Muscle of leg (tissue), 3 donors: ENCODE measurements at regions not wholly inside any gene's neighbourhood (a gene's known extent, or its start where the extent isn't known, plus 50 kb on each side); places are given as distances from the start of the nearest gene placed in this dataset.

ENCODE experiments used
- DNase-seq: peaks from one replicate; pipeline ENCODE4 v3.0.0; 2013
- H3K27ac ChIP-seq: one replicate; pipeline ENCODE4 v1.5.1; 2013; ENCODE audit warnings: mild to moderate bottlenecking, low read length, control low read depth
- H3K27me3 ChIP-seq: one replicate; pipeline ENCODE4 v1.6.1; 2013; ENCODE audit warnings: low read length; ENCODE audit not compliant: control insufficient read depth, insufficient read depth
- H3K36me3 ChIP-seq: one replicate; pipeline ENCODE4 v1.6.1; 2013; ENCODE audit warnings: low read length; ENCODE audit not compliant: control insufficient read depth, insufficient read depth
- H3K4me1 ChIP-seq: one replicate; pipeline ENCODE4 v1.6.1; 2013; ENCODE audit warnings: low read length; ENCODE audit not compliant: control insufficient read depth, insufficient read depth
- H3K4me3 ChIP-seq: one replicate; pipeline ENCODE4 v1.5.1; 2013; ENCODE audit warnings: low read length, control low read depth
- H3K9me3 ChIP-seq: replicated peaks from 2 replicates; pipeline ENCODE4 v1.6.1; 2013; ENCODE audit warnings: low read depth, low read length; ENCODE audit not compliant: control insufficient read depth
- WGBS: methylation state at CpG from one replicate; pipeline ENCODE4 v1.1.5; 2013; ENCODE audit warnings: missing lambda C conversion rate; ENCODE audit not compliant: insufficient coverage; 5-methylcytosine and 5-hydroxymethylcytosine counted together

- Histone ChIP-seq H3K9me3 (no peaks in the 10 kb centered on the region), H3K36me3 (no peaks in the 10 kb centered on the region), H3K4me1 (no peaks in the 10 kb centered on the region), H3K27me3 (no peaks in the 10 kb centered on the region), H3K4me3 (no peak overlapping the region), H3K27ac (no peak overlapping the region)
- DNase-seq: no peak
- no CpG with 5 or more reads among the region's 1 CpG for WGBS
Measured at GRCh38 chr13:80513196-80513595, 172.3 kb upstream of the SPRY2 start.

- peak; percentile 62 for DNase-seq
- Histone ChIP-seq H3K9me3 (peaks cover under 1% of the 10 kb centered on the region), H3K4me3 (no peak overlapping the region), H3K36me3 (no peaks in the 10 kb centered on the region), H3K27me3 (no peaks in the 10 kb centered on the region), H3K27ac (no peak overlapping the region), H3K4me1 (no peaks in the 10 kb centered on the region)
- no CpG with 5 or more reads among the region's 2 CpGs for WGBS
Measured at GRCh38 chr13:80510686-80511085, 169.8 kb upstream of the SPRY2 start.

- no CpG with 5 or more reads among the region's 5 CpGs for WGBS
- no peaks in the 10 kb centered on the region for H3K36me3 ChIP-seq
- H3K4me1 ChIP-seq: no peaks in the 10 kb centered on the region
- H3K9me3 ChIP-seq: peaks cover 5% of the 10 kb centered on the region
- DNase-seq: no peak
- H3K4me3 ChIP-seq: no peak overlapping the region
- no peak overlapping the region for H3K27ac ChIP-seq
- H3K27me3 ChIP-seq: no peaks in the 10 kb centered on the region
Measured at GRCh38 chr13:80509264-80509663, 168.3 kb upstream of the SPRY2 start.

- H3K9me3 ChIP-seq: peaks cover 5% of the 10 kb centered on the region
- WGBS: 100% methylated on average over 1 of the region's 1 CpG
- H3K27me3 ChIP-seq: no peaks in the 10 kb centered on the region
- H3K4me1 ChIP-seq: no peaks in the 10 kb centered on the region
- no peak overlapping the region for H3K4me3 ChIP-seq
- no peak for DNase-seq
- H3K36me3 ChIP-seq: no peaks in the 10 kb centered on the region
- H3K27ac ChIP-seq: no peak overlapping the region
Measured at GRCh38 chr13:80508031-80508430, 167.1 kb upstream of the SPRY2 start.

- WGBS: 36% methylated on average over 2 of the region's 4 CpGs
- H3K27ac ChIP-seq: no peak overlapping the region
- H3K4me1 ChIP-seq: no peaks in the 10 kb centered on the region
- peaks cover 5% of the 10 kb centered on the region for H3K9me3 ChIP-seq
- H3K27me3 ChIP-seq: no peaks in the 10 kb centered on the region
- H3K36me3 ChIP-seq: no peaks in the 10 kb centered on the region
- H3K4me3 ChIP-seq: no peak overlapping the region
- peak; percentile 51 for DNase-seq
Measured at GRCh38 chr13:80504453-80504852, 163.5 kb upstream of the SPRY2 start.

- no peaks in the 10 kb centered on the region for H3K27me3 ChIP-seq
- H3K9me3 ChIP-seq: peaks cover 5% of the 10 kb centered on the region
- no peak overlapping the region for H3K27ac ChIP-seq
- H3K4me1 ChIP-seq: no peaks in the 10 kb centered on the region
- no peak for DNase-seq
- no peaks in the 10 kb centered on the region for H3K36me3 ChIP-seq
- H3K4me3 ChIP-seq: no peak overlapping the region
Measured at GRCh38 chr13:80502359-80502758, 161.4 kb upstream of the SPRY2 start.

- peak; percentile 72 for DNase-seq
- Histone ChIP-seq H3K4me1 (no peaks in the 10 kb centered on the region), H3K4me3 (no peak overlapping the region), H3K9me3 (peaks cover 5% of the 10 kb centered on the region), H3K36me3 (no peaks in the 10 kb centered on the region), H3K27ac (peak overlapping the region; percentile 29), H3K27me3 (no peaks in the 10 kb centered on the region)
- no CpG with 5 or more reads among the region's 3 CpGs for WGBS
Measured at GRCh38 chr13:80501556-80501955, 160.6 kb upstream of the SPRY2 start.

- Histone ChIP-seq H3K4me3 (no peak overlapping the region), H3K9me3 (peaks cover under 1% of the 10 kb centered on the region), H3K4me1 (no peaks in the 10 kb centered on the region), H3K27me3 (no peaks in the 10 kb centered on the region), H3K36me3 (no peaks in the 10 kb centered on the region), H3K27ac (peak overlapping the region; percentile 26)
- peak; percentile 70 for DNase-seq
- whole genome bisulfite sequencing: no CpG with 5 or more reads among the region's 4 CpGs
Measured at GRCh38 chr13:80499536-80500290, 158.8 kb upstream of the SPRY2 start.

GRCh38 chr13:80498433-80498832 is 157.5 kb upstream of the SPRY2 start:
- Histone ChIP-seq H3K9me3 (no peaks in the 10 kb centered on the region), H3K36me3 (no peaks in the 10 kb centered on the region), H3K4me1 (no peaks in the 10 kb centered on the region), H3K27ac (no peak overlapping the region), H3K27me3 (no peaks in the 10 kb centered on the region), H3K4me3 (no peak overlapping the region)
- DNase-seq: no peak
- WGBS: no CpG with 5 or more reads among the region's 3 CpGs

GRCh38 chr13:80497978-80498377 is 157.1 kb upstream of the SPRY2 start:
- no peak overlapping the region for H3K27ac ChIP-seq
- WGBS: no CpG with 5 or more reads among the region's 3 CpGs
- DNase-seq: no peak
- no peaks in the 10 kb centered on the region for H3K4me1 ChIP-seq
- no peak overlapping the region for H3K4me3 ChIP-seq
- H3K36me3 ChIP-seq: no peaks in the 10 kb centered on the region
- H3K9me3 ChIP-seq: no peaks in the 10 kb centered on the region
- H3K27me3 ChIP-seq: no peaks in the 10 kb centered on the region

- Histone ChIP-seq H3K27ac (no peak overlapping the region), H3K9me3 (no peaks in the 10 kb centered on the region), H3K4me3 (no peak overlapping the region), H3K36me3 (no peaks in the 10 kb centered on the region), H3K4me1 (no peaks in the 10 kb centered on the region), H3K27me3 (no peaks in the 10 kb centered on the region)
- WGBS: 83% methylated on average over 1 of the region's 1 CpG
- DNase-seq: no peak
Measured at GRCh38 chr13:80497439-80497838, 156.5 kb upstream of the SPRY2 start.
